PC-9 (cell line): ENCODE measurements at regions not wholly inside any gene's neighbourhood (a gene's known extent, or its start where the extent isn't known, plus 50 kb on each side); places are given as distances from the start of the nearest gene placed in this dataset.

ENCODE experiments used
- BruUV-seq: library from RNA; stranded (reverse); fragments of 400-500 nt; replicated peaks from 2 replicates; lab custom pipeline; 2021; lab: Mats Ljungman, UMichigan
- CTCF ChIA-PET: fragments of 300-600 bp; sonication (Branson Sonifier 250); formaldehyde crosslinking; loops from one replicate; lab custom pipeline; 2022; ENCODE audit warnings: antibody characterized with exemption; lab: Charles Lee
- POLR2A ChIA-PET: fragments of 300-600 bp; sonication (Branson Sonifier 250); formaldehyde crosslinking; loops from one replicate; lab custom pipeline; 2022; ENCODE audit warnings: antibody characterized with exemption; ENCODE audit not compliant: unreplicated experiment; lab: Charles Lee
- DNase-seq, 2 experiments: peaks; one replicate each; pipeline versions ENCODE4 v3.0.0 to v3.0.0-alpha.2; 2015 to 2022; ENCODE audit warnings: mixed read lengths in 1 of 2
- H2AFZ ChIP-seq: fragments of 200-600 bp; sonication (generic); 2 replicates; pipeline ENCODE4 v1.8.1; 2017; ENCODE audit warnings: antibody characterized with exemption
- H3F3A ChIP-seq: fragments of 200-600 bp; sonication (generic); 2 replicates; pipeline ENCODE4 v1.8.1; 2017; ENCODE audit warnings: antibody characterized with exemption, mild to moderate bottlenecking, low read depth; ENCODE audit not compliant: insufficient read depth
- H3K27ac ChIP-seq: fragments of 200-600 bp; sonication (generic); 2 replicates; pipeline ENCODE4 v1.6.1; 2016; ENCODE audit warnings: mixed run types
- H3K27me3 ChIP-seq: fragments of 200-600 bp; sonication (generic); 2 replicates; pipeline ENCODE4 v1.6.1; 2016; ENCODE audit warnings: low read depth, mixed run types; ENCODE audit not compliant: insufficient read depth
- H3K36me3 ChIP-seq: fragments of 200-600 bp; sonication (generic); 2 replicates; pipeline ENCODE4 v1.6.1; 2016; ENCODE audit warnings: low read depth, mixed run types
- H3K4me1 ChIP-seq: fragments of 200-600 bp; sonication (generic); replicated peaks from 2 replicates; pipeline ENCODE4 v1.6.1; 2016; ENCODE audit warnings: mixed run types; ENCODE audit not compliant: insufficient read depth
- H3K4me2 ChIP-seq: fragments of 200-600 bp; sonication (generic); 2 replicates; pipeline ENCODE4 v1.6.1; 2017; ENCODE audit warnings: mixed run types
- H3K4me3 ChIP-seq: fragments of 200-600 bp; sonication (generic); 2 replicates; pipeline ENCODE4 v1.6.1; 2016; ENCODE audit warnings: mixed run types
- H3K79me2 ChIP-seq: fragments of 200-600 bp; sonication (generic); 2 replicates; pipeline ENCODE4 v1.6.1; 2017; ENCODE audit warnings: low read depth, mixed run types
- H3K9me2 ChIP-seq: fragments of 200-600 bp; sonication (generic); 2 replicates; pipeline ENCODE4 v1.8.1; 2017; ENCODE audit warnings: mild to moderate bottlenecking; ENCODE audit not compliant: insufficient read depth
- H3K9me3 ChIP-seq: fragments of 200-600 bp; sonication (generic); 2 replicates; pipeline ENCODE4 v1.8.1; 2016; ENCODE audit warnings: low read depth; ENCODE audit not compliant: insufficient read depth
- H4K20me1 ChIP-seq: fragments of 200-600 bp; sonication (generic); 2 replicates; pipeline ENCODE4 v1.8.1; 2017; ENCODE audit not compliant: insufficient read depth
- CTCF ChIP-seq: fragments of 200-600 bp; sonication (generic); conservative IDR thresholded peaks from 2 replicates; pipeline ENCODE4 v1.6.1; 2017; ENCODE audit warnings: mixed run types, antibody characterized with exemption, mild to moderate bottlenecking, moderate library complexity
- EZH2 ChIP-seq: fragments of 200-600 bp; sonication (generic); IDR thresholded peaks from 2 replicates; pipeline ENCODE4 v1.8.0; 2017; ENCODE audit warnings: antibody characterized with exemption, low read depth
- intact Hi-C: fragments of 100-400 bp; cut with micrococcal nuclease; formaldehyde crosslinking; loops from one replicate; pipeline ENCODE4 v1.10.0; 2022; ENCODE audit not compliant: unreplicated experiment

DNA sequence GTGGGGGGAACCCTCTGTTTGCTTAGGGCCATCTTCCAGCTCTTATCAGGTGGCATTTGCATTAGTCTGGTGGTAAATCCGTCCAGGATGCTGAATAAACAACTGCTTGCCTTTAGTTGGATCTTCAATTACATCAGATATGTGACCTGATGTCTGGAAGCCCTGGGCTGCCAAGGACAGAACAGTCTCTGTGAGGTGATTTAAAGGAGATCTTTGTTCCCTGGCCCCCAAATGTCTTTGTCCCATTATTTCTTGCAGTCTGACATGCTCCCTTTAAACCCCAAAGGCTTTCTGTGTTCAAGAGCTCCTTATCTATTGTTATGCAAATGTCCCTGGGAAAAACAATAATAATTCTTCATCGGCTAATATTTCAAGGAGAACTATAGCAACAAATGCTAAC is 84.6 kb upstream of the SPTLC3 start:
- POLR2A ChIA-PET, result no interaction called here
- H3K4me2 ChIP-seq, result no peak overlapping the region
- no peak for TF ChIP-seq EZH2
- peaks cover 7% of the 10 kb centered on the region; the same call in 1 of the 2 replicates for H3F3A ChIP-seq
- peaks cover 22% of the 10 kb centered on the region for H3K4me1 ChIP-seq
- no peaks in the 10 kb centered on the region for H3K9me3 ChIP-seq
- H3K79me2 ChIP-seq, result no peaks in the 10 kb centered on the region
- H3K27ac ChIP-seq, result no peak overlapping the region
- no peak for DNase-seq
- no peaks in the 10 kb centered on the region for H3K9me2 ChIP-seq
- intact Hi-C loops, result no loop called here
- H3K27me3 ChIP-seq, result no peaks in the 10 kb centered on the region
- no peak overlapping the region for H2AFZ ChIP-seq
- CTCF ChIA-PET, result interaction anchor here (1.1 kb wide), 1 partner anchor 757 kb away, joined by 10 read pairs; no protein-coding TSS in a partner anchor
- H4K20me1 ChIP-seq, result no peaks in the 10 kb centered on the region
- no TSS peak for BruUV-seq
- H3K4me3 ChIP-seq, result no peak overlapping the region
- no peaks in the 10 kb centered on the region for H3K36me3 ChIP-seq

DNA sequence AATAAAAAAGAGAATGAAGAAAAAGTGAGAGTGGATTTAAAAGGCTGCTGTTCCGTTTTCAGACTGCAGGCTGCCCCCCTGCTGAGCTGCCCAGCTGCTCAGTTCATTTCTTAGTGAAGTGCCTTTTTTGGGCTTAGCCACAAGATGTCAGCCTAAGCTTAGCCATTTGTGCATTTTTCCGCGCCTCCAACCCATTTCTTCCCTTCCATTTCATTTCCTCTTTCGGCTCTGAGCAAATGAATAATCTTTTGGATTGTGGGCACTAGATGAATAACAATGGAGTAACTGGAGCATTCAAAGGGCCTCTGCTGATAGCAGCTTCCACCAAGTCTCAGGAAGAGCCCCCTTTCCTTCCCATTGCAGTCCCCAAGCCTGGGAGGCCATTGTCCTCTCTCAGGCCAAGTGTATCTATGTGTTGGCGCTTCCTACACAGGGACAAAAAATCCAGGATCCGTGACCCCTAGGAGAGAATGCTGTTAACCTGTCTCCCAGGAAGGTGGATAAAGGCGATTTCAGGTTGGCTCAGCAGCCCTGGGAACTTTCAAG is 83.5 kb upstream of the SPTLC3 start:
- intact Hi-C loops, result loop anchor here (1.0 to 5.0 kb wide), 7 partner anchors 41 to 1132 kb away; no protein-coding TSS in a partner anchor
- no peak overlapping the region for H3K27ac ChIP-seq
- ChIA-PET POLR2A (no interaction called here), CTCF (interaction anchor here (0.8 to 2.3 kb wide), 3 partner anchors 40 to 847 kb away, joined by 3 to 14 read pairs (median 7); no protein-coding TSS in a partner anchor)
- H3K4me1 ChIP-seq, result peaks cover 34% of the 10 kb centered on the region
- H3F3A ChIP-seq, result peaks cover 19% of the 10 kb centered on the region; the same call in 1 of the 2 replicates
- BruUV-seq, result no TSS peak
- H3K79me2 ChIP-seq, result no peaks in the 10 kb centered on the region
- peak; percentile 63 to 69 for DNase-seq
- H3K36me3 ChIP-seq, result no peaks in the 10 kb centered on the region
- no peaks in the 10 kb centered on the region for H4K20me1 ChIP-seq
- 0 out of 2 replicates have a peak overlapping the region, but pooled peaks have one; percentile 40 for H2AFZ ChIP-seq
- no peaks in the 10 kb centered on the region for H3K9me3 ChIP-seq
- no peak overlapping the region for H3K4me3 ChIP-seq
- H3K4me2 ChIP-seq, result peak overlapping the region; percentile 30
- no peaks in the 10 kb centered on the region for H3K9me2 ChIP-seq
- no peak for TF ChIP-seq EZH2
- peak; percentile 85 for TF ChIP-seq CTCF
- H3K27me3 ChIP-seq, result no peaks in the 10 kb centered on the region

DNA sequence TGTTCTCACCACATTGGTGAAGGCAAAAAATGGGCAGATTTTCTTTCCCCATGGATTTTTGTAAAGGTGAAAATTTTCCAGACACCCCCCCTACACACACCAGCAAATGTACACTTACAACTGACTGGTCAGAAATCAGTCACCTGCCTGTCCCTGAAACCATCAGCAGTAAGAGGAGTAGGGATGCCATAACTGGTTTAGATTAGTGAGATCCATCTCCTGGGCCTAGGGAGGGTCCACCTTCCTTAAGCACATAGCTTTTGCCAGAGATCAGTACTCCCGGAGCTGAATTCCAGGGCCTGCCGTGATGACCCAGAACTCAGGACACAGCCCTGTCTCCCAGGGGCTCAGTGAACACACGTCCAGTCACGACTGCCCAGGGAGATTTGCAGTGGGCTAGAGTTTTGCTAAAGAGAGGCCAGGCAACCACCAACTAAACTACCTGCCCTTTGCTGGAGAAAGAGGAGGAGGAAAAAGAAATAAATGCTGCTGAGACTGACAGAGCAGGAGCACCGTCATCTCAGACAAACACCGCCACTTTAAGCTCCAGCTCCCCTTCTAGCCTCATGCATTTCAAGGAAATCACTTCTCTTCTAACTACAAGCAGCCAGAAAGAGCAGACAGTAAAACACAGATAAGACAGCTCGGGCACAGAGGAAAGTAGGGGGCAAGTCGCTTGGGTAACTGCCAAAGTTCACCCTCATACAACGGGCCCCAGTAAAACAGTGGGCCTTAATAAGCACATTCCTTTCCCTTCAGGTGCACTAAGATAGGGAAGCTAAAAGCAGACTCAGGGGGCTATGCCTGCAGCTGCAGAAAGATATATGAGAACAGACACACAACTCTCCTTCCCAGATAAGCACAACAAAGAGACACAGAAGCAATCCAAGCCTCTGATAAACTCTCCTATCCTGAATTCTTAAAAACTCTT is 82.6 kb upstream of the SPTLC3 start:
- Histone ChIP-seq H3K9me3 (no peaks in the 10 kb centered on the region), H3K9me2 (no peaks in the 10 kb centered on the region), H3F3A (peaks cover 24% of the 10 kb centered on the region; the same call in 1 of the 2 replicates), H3K79me2 (no peaks in the 10 kb centered on the region), H3K4me3 (no peak overlapping the region), H3K4me2 (no peak overlapping the region), H4K20me1 (no peaks in the 10 kb centered on the region), H3K36me3 (no peaks in the 10 kb centered on the region), H3K27ac (no peak overlapping the region), H3K27me3 (no peaks in the 10 kb centered on the region), H2AFZ (no peak overlapping the region), H3K4me1 (peaks cover 36% of the 10 kb centered on the region)
- BruUV-seq, result no TSS peak
- no peak for TF ChIP-seq CTCF
- no peak for TF ChIP-seq EZH2
- POLR2A ChIA-PET, result no interaction called here
- no peak for DNase-seq
- CTCF ChIA-PET, result interaction anchor here (1.1 to 2.3 kb wide), 2 partner anchors 621 to 846 kb away, joined by 7 to 14 read pairs; no protein-coding TSS in a partner anchor
- intact Hi-C loops, result loop anchor here (1.0 to 5.0 kb wide), 7 partner anchors 40 to 1131 kb away; no protein-coding TSS in a partner anchor
